Vagina (tissue), 2 donors: ENCODE measurements at regions not wholly inside any gene's neighbourhood (a gene's known extent, or its start where the extent isn't known, plus 50 kb on each side); places are given as distances from the start of the nearest gene placed in this dataset.

Experiments used
- DNase-seq, 2 donors: peaks; one replicate each; pipeline ENCODE4 v3.0.0-alpha.2; 2017; ENCODE audit errors: extremely low spot score in 2 of 2
- H3K27ac ChIP-seq: fragments of 200-600 bp; sonication (generic); one replicate; pipeline ENCODE4 v1.5.1; 2019
- H3K27me3 ChIP-seq: fragments of 200-600 bp; sonication (generic); one replicate; pipeline ENCODE4 v1.5.1; 2019
- H3K36me3 ChIP-seq, 2 donors: fragments of 200-600 bp; sonication (generic); one replicate each; pipeline ENCODE4 v1.5.1; 2017 to 2019
- H3K4me1 ChIP-seq: fragments of 200-600 bp; sonication (generic); one replicate; pipeline ENCODE4 v1.5.1; 2019
- H3K4me3 ChIP-seq, 2 donors: fragments of 200-600 bp; sonication (generic); 1 replicate in 1 of 2; 2 replicates in 1 of 2; pipeline ENCODE4 v1.5.1; 2016 to 2019
- H3K9me3 ChIP-seq: fragments of 200-600 bp; sonication (generic); one replicate; pipeline ENCODE4 v1.5.1; 2019
- POLR2A ChIP-seq, 2 donors: fragments of 450-650 bp; IDR thresholded peaks; one replicate each; pipeline ENCODE4 v1.6.1; 2017; ENCODE audit warnings: antibody characterized with exemption in 2 of 2, mild to moderate bottlenecking in 2 of 2, moderate library complexity in 2 of 2
- POLR2AphosphoS5 ChIP-seq, 2 donors: sonication (generic); formaldehyde crosslinking; IDR thresholded peaks; one replicate each; pipeline ENCODE4 v1.9.0; 2017; ENCODE audit warnings: antibody characterized with exemption in 2 of 2, mild to moderate bottlenecking in 2 of 2, low read depth in 1 of 2; ENCODE audit not compliant: insufficient read depth in 1 of 2
- intact Hi-C: fragments of 100-400 bp; cut with DNase I; formaldehyde crosslinking; loops from one replicate; pipeline ENCODE4 v1.15.1; 2023
- TF ChIP-seq, protein P1 (sequence below), 3 experiments: fragments of 450-650 bp in 2 of 3; fragments of 200-600 bp in 1 of 3; sonication (generic) in 1 of 3; IDR thresholded peaks; one replicate each; pipeline ENCODE4 v1.5.1; 2017 to 2019; ENCODE audit warnings: antibody characterized with exemption in 3 of 3, mild to moderate bottlenecking in 2 of 3, moderate library complexity in 2 of 3

DNA sequence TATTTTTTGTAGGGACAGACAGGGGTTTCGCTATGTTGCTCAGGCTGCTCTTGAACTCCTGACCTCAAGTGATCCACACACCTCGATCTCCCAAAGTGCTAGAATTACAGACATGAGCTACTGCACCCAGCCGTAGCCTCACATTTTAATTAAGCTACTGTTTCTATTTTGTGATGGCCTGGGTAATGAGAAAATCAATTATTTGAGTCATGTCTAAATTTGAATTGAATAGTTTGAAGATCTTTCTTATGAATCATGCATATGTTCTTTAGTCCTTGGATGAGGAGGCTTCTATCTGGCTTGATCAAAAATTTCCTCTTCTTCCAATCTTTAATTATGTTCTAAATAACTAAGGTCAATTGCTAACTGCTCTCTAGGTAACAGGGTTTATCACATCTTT is 175.0 kb downstream of the REEP3 start:
- intact Hi-C loops = no loop called here
- no peaks in the 10 kb centered on the region for H3K36me3 ChIP-seq
- H3K4me3 ChIP-seq = no peak overlapping the region
- TF ChIP-seq POLR2AphosphoS5 (IDR thresholded peaks at IDR 0.05; ENCODE audit: insufficient read depth in 1 of 2, low read depth in 1 of 2) = no peak
- TF ChIP-seq, protein P1, sequence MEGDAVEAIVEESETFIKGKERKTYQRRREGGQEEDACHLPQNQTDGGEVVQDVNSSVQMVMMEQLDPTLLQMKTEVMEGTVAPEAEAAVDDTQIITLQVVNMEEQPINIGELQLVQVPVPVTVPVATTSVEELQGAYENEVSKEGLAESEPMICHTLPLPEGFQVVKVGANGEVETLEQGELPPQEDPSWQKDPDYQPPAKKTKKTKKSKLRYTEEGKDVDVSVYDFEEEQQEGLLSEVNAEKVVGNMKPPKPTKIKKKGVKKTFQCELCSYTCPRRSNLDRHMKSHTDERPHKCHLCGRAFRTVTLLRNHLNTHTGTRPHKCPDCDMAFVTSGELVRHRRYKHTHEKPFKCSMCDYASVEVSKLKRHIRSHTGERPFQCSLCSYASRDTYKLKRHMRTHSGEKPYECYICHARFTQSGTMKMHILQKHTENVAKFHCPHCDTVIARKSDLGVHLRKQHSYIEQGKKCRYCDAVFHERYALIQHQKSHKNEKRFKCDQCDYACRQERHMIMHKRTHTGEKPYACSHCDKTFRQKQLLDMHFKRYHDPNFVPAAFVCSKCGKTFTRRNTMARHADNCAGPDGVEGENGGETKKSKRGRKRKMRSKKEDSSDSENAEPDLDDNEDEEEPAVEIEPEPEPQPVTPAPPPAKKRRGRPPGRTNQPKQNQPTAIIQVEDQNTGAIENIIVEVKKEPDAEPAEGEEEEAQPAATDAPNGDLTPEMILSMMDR (IDR thresholded peaks at IDR 0.05) = no peak
- no peak for TF ChIP-seq POLR2A (IDR thresholded peaks at IDR 0.05)
- H3K27ac ChIP-seq = no peak overlapping the region
- H3K27me3 ChIP-seq = no peaks in the 10 kb centered on the region
- DNase-seq = no peak
- peaks cover 29% of the 10 kb centered on the region for H3K4me1 ChIP-seq
- H3K9me3 ChIP-seq = no peaks in the 10 kb centered on the region

DNA sequence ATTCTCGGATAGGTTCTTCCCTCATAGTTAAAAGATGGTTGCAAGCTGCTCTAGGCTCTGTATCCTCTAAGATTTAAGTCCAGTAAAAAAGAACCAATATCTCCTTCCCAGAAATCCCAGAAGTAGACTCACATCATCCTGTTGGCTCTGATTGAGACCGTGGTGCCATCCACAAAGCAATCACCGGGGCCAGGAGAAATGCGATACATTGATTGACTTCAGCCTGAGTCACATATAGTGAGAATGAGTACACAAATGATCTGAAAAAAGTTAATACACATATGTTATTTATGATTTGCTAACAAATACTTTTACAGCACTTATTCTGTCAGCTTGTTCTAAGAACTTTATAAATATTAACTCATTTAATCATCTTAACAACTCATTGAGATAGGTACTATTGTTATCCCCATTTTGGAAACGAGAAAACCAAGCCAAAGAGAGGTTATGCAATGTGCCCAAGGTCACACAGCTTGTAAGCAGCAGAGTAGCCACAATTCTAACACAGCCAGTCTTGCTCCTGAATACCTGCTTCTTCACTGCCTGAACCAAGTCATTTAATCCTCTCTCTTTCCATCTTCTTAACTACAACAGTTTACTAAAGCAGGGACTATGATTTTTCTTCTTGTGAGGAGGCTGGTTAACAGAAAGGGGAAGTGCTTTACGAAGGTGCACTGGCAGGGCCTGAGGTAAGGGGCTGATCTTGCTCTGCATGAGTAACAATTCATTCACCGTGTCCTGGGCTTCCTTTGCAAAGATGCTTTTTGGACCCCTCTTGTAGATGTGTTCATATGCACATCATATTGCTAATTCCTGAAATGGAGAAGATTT is 177.0 kb downstream of the REEP3 start:
- no peaks in the 10 kb centered on the region for H3K36me3 ChIP-seq
- no peaks in the 10 kb centered on the region for H3K9me3 ChIP-seq
- TF ChIP-seq POLR2AphosphoS5 (IDR thresholded peaks at IDR 0.05; ENCODE audit: insufficient read depth in 1 of 2, low read depth in 1 of 2) (no peak), POLR2A (IDR thresholded peaks at IDR 0.05) (no peak)
- TF ChIP-seq, protein P1 (IDR thresholded peaks at IDR 0.05) = no peak
- H3K27me3 ChIP-seq = no peaks in the 10 kb centered on the region
- H3K27ac ChIP-seq = peak overlapping the region; percentile 70
- intact Hi-C loops = no loop called here
- H3K4me3 ChIP-seq = no peak overlapping the region
- no peak for DNase-seq
- H3K4me1 ChIP-seq = peaks cover 29% of the 10 kb centered on the region

DNA sequence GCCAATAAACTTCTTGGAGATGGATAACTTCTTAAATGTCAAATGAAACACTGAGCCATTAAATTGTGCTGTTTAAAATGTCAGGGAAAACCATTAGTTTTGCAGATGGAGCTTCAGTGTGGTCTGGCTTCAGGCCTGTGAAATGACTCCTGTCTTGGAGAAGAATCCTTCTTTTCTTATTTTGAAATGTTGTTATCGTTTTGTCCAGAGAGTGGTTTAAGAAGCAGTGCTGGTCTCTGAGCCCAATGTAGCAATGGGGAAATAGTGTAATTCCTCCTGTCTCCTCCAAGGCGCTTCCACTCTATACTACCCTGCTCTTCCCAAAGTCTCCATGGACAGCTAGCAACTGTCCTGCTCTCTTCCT is 177.6 kb downstream of the REEP3 start:
- Histone ChIP-seq H3K27ac (peak overlapping the region; percentile 70), H3K4me3 (no peak overlapping the region), H3K4me1 (peaks cover 29% of the 10 kb centered on the region), H3K27me3 (no peaks in the 10 kb centered on the region), H3K9me3 (no peaks in the 10 kb centered on the region), H3K36me3 (no peaks in the 10 kb centered on the region)
- no peak for DNase-seq
- TF ChIP-seq POLR2A (IDR thresholded peaks at IDR 0.05) (no peak), POLR2AphosphoS5 (IDR thresholded peaks at IDR 0.05; ENCODE audit: insufficient read depth in 1 of 2, low read depth in 1 of 2) (no peak)
- TF ChIP-seq, protein P1 (IDR thresholded peaks at IDR 0.05) = no peak
- intact Hi-C loops = no loop called here

DNA sequence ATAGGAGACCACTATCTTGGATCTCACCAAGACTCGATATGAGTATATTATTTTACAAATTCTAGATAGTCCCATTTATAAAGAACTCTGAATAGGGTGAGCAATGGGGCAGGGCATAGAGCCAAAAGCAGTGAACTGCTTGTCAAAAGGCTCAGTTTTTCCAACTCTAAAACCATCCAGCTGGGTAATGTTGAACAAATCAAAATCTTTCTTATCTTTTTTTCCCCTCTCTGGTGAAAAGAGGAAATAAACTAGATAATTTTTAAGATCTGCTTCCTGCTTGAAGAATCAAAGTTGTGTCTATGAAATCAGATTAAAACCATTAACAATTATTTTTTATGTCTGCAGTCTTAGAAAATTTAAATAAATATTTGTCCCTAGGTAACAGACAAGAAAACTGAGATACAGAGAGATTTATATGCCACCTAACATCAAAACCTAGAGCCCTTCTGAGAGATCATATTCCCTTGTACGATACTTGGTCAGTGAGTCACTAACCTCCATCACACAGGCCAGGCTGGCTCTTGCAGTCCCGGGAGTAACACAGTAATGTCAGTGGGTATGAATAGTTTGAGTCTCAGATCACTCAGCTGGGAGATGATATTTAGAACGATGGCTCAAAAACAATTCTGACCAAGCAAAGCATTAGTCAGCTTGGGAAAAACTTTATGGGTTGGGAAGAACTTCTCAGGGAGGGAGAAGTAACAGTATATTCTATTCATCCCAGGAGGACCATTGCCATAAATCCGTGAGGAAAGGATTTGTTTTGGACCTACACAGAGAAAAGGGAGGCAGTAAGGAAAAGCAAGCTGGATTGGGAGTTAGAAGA is 178.8 kb downstream of the REEP3 start:
- H3K36me3 ChIP-seq = no peaks in the 10 kb centered on the region
- H3K27me3 ChIP-seq = no peaks in the 10 kb centered on the region
- no peak for DNase-seq
- no peak for TF ChIP-seq POLR2A (IDR thresholded peaks at IDR 0.05)
- TF ChIP-seq POLR2AphosphoS5 (IDR thresholded peaks at IDR 0.05; ENCODE audit: insufficient read depth in 1 of 2, low read depth in 1 of 2) = peak in 1 of 2 donors; percentile 64
- TF ChIP-seq, protein P1 (IDR thresholded peaks at IDR 0.05) = no peak
- peak overlapping the region; percentile 70 for H3K27ac ChIP-seq
- no peaks in the 10 kb centered on the region for H3K9me3 ChIP-seq
- intact Hi-C loops = no loop called here
- peaks cover 29% of the 10 kb centered on the region for H3K4me1 ChIP-seq
- no peak overlapping the region for H3K4me3 ChIP-seq
